Nephron progenitor cell (in vitro differentiated cells): ENCODE measurements at regions not wholly inside any gene's neighbourhood (a gene's known extent, or its start where the extent isn't known, plus 50 kb on each side); places are given as distances from the start of the nearest gene placed in this dataset.
"Not testable (repeated sequence)": the region's sequence is repeated elsewhere in the genome, so short reads cannot be mapped to it uniquely, and the experiment has no call there.

Experiments
- DNase-seq: peaks from one replicate; pipeline ENCODE4 v3.0.0; 2021
- H3K27ac Mint-ChIP-seq: 2 replicates; pipeline ENCODE4 v1.8.0; 2021; ENCODE audit warnings: mild to moderate bottlenecking, moderate library complexity, mixed read lengths
- H3K27me3 Mint-ChIP-seq: 2 replicates; pipeline ENCODE4 v1.8.0; 2021; ENCODE audit warnings: mild to moderate bottlenecking, low read depth, mixed read lengths; ENCODE audit not compliant: poor library complexity
- H3K36me3 Mint-ChIP-seq: 2 replicates; pipeline ENCODE4 v1.8.0; 2021; ENCODE audit warnings: low read depth, mixed read lengths
- H3K4me1 Mint-ChIP-seq: 2 replicates; pipeline ENCODE4 v1.8.0; 2021; ENCODE audit warnings: mixed read lengths
- H3K4me3 Mint-ChIP-seq: 2 replicates; pipeline ENCODE4 v1.8.0; 2021; ENCODE audit warnings: mild to moderate bottlenecking, moderate library complexity, mixed read lengths
- H3K9me3 Mint-ChIP-seq: 2 replicates; pipeline ENCODE4 v1.8.0; 2021; ENCODE audit warnings: mild to moderate bottlenecking, moderate library complexity, mixed read lengths
- TF ChIP-seq, protein P1 (sequence below): fragments of 200-600 bp; sonication (generic); IDR thresholded peaks from 2 replicates; pipeline ENCODE4 v1.5.0; 2021; ENCODE audit warnings: antibody characterized with exemption

DNA sequence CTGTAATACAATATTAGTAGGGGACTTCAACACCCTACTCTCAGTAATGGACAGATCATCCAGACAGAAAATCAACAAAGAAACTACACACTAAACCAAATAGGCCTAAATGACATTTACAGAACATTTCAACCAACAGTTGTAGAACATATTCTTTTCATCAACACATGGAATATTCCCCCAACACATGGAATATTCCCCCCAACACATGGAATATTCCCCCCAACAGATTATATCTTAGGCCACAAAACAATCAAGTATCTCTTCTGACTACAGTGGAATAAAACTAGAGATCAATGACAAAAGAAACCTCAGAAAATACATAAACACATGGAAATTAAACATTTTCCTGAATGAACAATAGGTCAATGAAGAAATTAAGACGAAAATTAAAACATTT is 187.2 kb upstream of the RBBP8 start:
- peaks cover 6% of the 10 kb centered on the region for H3K27me3 Mint-ChIP-seq
- H3K36me3 Mint-ChIP-seq: no peaks in the 10 kb centered on the region
- H3K4me1 Mint-ChIP-seq: no peaks in the 10 kb centered on the region
- H3K9me3 Mint-ChIP-seq: peaks cover 26% of the 10 kb centered on the region
- TF ChIP-seq, protein P1, sequence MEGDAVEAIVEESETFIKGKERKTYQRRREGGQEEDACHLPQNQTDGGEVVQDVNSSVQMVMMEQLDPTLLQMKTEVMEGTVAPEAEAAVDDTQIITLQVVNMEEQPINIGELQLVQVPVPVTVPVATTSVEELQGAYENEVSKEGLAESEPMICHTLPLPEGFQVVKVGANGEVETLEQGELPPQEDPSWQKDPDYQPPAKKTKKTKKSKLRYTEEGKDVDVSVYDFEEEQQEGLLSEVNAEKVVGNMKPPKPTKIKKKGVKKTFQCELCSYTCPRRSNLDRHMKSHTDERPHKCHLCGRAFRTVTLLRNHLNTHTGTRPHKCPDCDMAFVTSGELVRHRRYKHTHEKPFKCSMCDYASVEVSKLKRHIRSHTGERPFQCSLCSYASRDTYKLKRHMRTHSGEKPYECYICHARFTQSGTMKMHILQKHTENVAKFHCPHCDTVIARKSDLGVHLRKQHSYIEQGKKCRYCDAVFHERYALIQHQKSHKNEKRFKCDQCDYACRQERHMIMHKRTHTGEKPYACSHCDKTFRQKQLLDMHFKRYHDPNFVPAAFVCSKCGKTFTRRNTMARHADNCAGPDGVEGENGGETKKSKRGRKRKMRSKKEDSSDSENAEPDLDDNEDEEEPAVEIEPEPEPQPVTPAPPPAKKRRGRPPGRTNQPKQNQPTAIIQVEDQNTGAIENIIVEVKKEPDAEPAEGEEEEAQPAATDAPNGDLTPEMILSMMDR: no peak
- no peak overlapping the region for H3K4me3 Mint-ChIP-seq
- no peak overlapping the region for H3K27ac Mint-ChIP-seq
- no peak for DNase-seq

DNA sequence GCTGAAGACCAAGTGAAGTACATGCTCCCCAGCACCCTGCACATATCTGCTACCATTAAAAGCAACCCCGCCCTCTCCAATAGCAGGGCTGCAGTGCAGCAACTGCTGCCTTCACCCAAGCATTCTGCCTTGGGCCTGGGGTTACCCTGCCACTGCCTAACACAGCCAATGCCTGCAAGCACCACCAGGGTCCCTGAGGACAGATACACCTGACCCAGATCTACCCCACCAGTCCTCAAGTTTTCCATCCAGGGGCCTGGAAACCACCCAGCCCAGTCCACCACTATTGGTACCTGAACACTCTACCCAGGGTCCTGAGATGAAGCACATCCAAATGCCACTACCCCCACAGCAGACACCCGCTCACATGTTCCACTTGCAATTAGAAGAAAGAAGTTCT is 181.1 kb upstream of the RBBP8 start:
- no peak for DNase-seq
- Mint-ChIP-seq H3K27me3 (peaks cover 10% of the 10 kb centered on the region), H3K4me1 (no peaks in the 10 kb centered on the region), H3K27ac (no peak overlapping the region), H3K36me3 (no peaks in the 10 kb centered on the region), H3K9me3 (peaks cover 14% of the 10 kb centered on the region), H3K4me3 (no peak overlapping the region)
- TF ChIP-seq, protein P1: no peak

DNA sequence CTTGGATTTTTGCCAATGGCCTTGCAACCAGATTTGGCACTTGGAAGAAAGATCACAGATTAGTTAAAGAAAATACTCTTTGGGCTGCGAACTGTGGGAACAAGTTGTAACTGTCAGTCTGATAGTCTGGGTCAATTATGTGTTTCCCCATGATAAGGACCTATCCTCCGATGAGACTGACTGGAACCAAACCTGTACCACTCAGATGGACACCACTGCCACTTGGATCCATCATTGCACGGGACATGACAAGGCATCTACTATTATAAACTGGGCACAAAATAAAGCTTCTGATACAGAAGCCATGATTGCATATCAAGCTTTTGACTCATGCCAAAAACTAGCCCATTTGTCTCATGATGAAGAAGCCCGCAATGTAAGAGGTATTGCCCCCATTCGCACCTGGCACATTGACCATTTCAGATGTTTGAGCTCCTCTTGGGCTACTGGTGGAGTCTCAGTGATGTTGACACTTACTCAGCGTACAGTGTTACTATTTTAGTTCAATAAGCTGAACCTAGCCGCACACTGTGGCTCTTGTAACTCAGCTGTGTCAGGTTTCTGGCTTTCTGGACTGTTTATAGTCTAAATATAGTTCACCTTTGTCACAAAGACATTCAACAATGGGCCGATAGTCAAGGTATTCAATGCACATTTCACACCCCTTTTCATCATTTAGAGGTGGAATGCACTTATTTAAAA is 179.8 kb upstream of the RBBP8 start:
- no peak overlapping the region for H3K27ac Mint-ChIP-seq
- TF ChIP-seq, protein P1: no peak
- H3K4me1 Mint-ChIP-seq: no peaks in the 10 kb centered on the region
- no peak overlapping the region for H3K4me3 Mint-ChIP-seq
- no peak for DNase-seq
- no peaks in the 10 kb centered on the region for H3K36me3 Mint-ChIP-seq
- H3K9me3 Mint-ChIP-seq: peaks cover 5% of the 10 kb centered on the region
- peaks cover 8% of the 10 kb centered on the region for H3K27me3 Mint-ChIP-seq

DNA sequence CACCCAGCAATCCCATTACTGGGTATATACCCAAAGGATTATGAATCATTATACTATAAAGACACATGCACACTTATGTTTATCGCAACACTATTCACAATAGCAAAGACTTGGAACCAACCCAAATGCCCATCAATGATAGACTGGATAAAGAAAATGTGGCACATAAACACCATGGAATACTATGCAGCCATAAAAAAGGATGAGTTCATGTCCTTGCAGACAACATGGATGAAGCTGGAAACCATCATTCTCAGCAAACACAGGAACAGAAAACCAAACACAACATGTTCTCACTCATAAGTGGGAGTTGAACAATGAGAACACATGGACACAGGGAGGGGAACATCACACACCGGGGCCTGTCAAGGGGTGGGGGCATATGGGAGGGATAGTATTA is 169.1 kb upstream of the RBBP8 start:
- not testable (repeated sequence) for H3K4me3 Mint-ChIP-seq, H3K36me3 Mint-ChIP-seq, DNase-seq, H3K4me1 Mint-ChIP-seq, H3K27ac Mint-ChIP-seq
- Mint-ChIP-seq H3K9me3 (peaks cover 14% of the 10 kb centered on the region), H3K27me3 (peaks cover 13% of the 10 kb centered on the region)

DNA sequence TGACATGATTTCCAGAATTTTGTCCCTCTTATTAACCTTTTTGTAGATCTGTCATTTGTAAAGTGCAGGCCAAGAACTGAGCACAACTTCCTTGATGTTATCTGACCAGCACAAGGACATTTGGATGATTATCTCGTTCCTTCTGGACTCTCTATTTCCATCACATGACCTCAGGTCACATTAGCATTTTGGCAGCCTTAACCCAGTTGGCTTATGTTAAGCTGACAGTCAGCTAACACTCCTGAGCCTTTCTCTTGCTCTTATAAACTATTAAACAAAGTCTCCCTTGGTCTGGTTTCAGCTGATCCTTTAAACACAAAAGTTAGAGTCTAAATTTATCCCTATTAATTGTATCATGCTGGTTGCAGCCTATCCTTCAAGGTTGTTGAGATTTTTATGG is 167.2 kb upstream of the RBBP8 start:
- Mint-ChIP-seq H3K27me3 (peaks cover 12% of the 10 kb centered on the region), H3K27ac (no peak overlapping the region), H3K4me1 (no peaks in the 10 kb centered on the region), H3K4me3 (no peak overlapping the region), H3K36me3 (no peaks in the 10 kb centered on the region), H3K9me3 (peaks cover 15% of the 10 kb centered on the region)
- TF ChIP-seq, protein P1: no peak
- no peak for DNase-seq

DNA sequence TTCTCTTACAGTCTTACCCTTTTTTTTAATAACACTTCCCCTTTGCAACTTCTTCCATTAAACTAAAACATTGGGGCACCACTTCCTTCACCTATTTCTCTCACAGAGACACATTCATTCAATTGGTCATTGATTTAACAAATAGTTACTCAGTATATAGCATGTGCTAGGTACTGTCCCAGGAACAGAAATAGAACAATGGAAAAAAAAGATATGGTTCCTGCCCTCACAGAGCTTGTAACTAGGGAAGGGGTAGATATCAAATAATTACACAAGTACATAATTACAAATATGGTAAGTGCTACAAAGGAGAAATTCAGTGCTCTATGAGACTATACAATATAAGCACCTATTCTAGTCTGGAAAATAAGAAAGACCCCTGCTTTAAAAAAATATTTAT is 165.5 kb upstream of the RBBP8 start:
- Mint-ChIP-seq H3K9me3 (peaks cover 28% of the 10 kb centered on the region), H3K4me3 (no peak overlapping the region), H3K36me3 (peaks cover 5% of the 10 kb centered on the region), H3K27me3 (peaks cover 4% of the 10 kb centered on the region), H3K4me1 (no peaks in the 10 kb centered on the region), H3K27ac (no peak overlapping the region)
- no peak for DNase-seq
- TF ChIP-seq, protein P1: no peak
